ENCODE measurements at regions not wholly inside any gene's neighbourhood (a gene's known extent, or its start where the extent isn't known, plus 50 kb on each side); places are given as distances from the start of the nearest gene placed in this dataset.

DNA sequence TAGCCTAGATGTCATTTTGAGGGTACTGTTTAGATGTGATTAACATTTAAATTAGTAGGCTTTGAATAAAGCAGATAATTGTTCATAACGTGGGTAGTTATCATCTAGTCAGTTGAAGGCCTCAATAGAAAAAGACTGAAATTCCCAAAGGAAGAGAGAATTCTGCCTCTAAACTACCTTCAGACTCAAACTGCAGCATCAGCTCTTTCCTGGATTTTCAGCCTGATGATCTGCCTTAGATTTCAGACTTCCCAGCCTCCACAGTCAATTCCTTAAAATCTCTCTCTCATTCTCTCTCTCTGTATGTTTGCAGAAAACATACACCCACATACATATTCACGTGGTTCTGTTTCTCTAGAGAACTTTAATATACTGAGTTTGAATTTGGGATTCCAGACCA lies 58.0 kb upstream of the MBNL1 start:
- TF ChIP-seq, protein P1, sequence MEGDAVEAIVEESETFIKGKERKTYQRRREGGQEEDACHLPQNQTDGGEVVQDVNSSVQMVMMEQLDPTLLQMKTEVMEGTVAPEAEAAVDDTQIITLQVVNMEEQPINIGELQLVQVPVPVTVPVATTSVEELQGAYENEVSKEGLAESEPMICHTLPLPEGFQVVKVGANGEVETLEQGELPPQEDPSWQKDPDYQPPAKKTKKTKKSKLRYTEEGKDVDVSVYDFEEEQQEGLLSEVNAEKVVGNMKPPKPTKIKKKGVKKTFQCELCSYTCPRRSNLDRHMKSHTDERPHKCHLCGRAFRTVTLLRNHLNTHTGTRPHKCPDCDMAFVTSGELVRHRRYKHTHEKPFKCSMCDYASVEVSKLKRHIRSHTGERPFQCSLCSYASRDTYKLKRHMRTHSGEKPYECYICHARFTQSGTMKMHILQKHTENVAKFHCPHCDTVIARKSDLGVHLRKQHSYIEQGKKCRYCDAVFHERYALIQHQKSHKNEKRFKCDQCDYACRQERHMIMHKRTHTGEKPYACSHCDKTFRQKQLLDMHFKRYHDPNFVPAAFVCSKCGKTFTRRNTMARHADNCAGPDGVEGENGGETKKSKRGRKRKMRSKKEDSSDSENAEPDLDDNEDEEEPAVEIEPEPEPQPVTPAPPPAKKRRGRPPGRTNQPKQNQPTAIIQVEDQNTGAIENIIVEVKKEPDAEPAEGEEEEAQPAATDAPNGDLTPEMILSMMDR (IDR thresholded peaks at IDR 0.05): no peak
- TF ChIP-seq MXI1 (IDR thresholded peaks at IDR 0.05; ENCODE audit: low read depth, low read length): no peak
- TF ChIP-seq SMC3 (IDR thresholded peaks at IDR 0.05; ENCODE audit: low read depth, low read length): no peak
- TF ChIP-seq, protein P2, sequence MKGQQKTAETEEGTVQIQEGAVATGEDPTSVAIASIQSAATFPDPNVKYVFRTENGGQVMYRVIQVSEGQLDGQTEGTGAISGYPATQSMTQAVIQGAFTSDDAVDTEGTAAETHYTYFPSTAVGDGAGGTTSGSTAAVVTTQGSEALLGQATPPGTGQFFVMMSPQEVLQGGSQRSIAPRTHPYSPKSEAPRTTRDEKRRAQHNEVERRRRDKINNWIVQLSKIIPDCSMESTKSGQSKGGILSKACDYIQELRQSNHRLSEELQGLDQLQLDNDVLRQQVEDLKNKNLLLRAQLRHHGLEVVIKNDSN (IDR thresholded peaks at IDR 0.05; ENCODE audit: borderline replicate concordance, low read depth): no peak
- TF ChIP-seq FOXM1 (IDR thresholded peaks at IDR 0.05; ENCODE audit: low read depth): no peak
- TF ChIP-seq POLR2AphosphoS5 (IDR thresholded peaks at IDR 0.05; ENCODE audit: low read depth, low read length): no peak
- TF ChIP-seq, protein P3, sequence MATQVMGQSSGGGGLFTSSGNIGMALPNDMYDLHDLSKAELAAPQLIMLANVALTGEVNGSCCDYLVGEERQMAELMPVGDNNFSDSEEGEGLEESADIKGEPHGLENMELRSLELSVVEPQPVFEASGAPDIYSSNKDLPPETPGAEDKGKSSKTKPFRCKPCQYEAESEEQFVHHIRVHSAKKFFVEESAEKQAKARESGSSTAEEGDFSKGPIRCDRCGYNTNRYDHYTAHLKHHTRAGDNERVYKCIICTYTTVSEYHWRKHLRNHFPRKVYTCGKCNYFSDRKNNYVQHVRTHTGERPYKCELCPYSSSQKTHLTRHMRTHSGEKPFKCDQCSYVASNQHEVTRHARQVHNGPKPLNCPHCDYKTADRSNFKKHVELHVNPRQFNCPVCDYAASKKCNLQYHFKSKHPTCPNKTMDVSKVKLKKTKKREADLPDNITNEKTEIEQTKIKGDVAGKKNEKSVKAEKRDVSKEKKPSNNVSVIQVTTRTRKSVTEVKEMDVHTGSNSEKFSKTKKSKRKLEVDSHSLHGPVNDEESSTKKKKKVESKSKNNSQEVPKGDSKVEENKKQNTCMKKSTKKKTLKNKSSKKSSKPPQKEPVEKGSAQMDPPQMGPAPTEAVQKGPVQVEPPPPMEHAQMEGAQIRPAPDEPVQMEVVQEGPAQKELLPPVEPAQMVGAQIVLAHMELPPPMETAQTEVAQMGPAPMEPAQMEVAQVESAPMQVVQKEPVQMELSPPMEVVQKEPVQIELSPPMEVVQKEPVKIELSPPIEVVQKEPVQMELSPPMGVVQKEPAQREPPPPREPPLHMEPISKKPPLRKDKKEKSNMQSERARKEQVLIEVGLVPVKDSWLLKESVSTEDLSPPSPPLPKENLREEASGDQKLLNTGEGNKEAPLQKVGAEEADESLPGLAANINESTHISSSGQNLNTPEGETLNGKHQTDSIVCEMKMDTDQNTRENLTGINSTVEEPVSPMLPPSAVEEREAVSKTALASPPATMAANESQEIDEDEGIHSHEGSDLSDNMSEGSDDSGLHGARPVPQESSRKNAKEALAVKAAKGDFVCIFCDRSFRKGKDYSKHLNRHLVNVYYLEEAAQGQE (IDR thresholded peaks at IDR 0.05; ENCODE audit: low read depth, low read length): no peak
- TF ChIP-seq EZH2phosphoT487 (IDR thresholded peaks at IDR 0.05; ENCODE audit: borderline replicate concordance, low read depth): no peak
- no peak for TF ChIP-seq MEF2A (IDR thresholded peaks at IDR 0.05; ENCODE audit: borderline replicate concordance, low read depth)
